Suprapubic skin (tissue), 3 donors: ENCODE measurements at regions not wholly inside any gene's neighbourhood (a gene's known extent, or its start where the extent isn't known, plus 50 kb on each side); places are given as distances from the start of the nearest gene placed in this dataset.

Experiments used
- CTCF ChIP-seq, 2 donors: fragments of 200-600 bp in 1 of 2; fragments of 450-650 bp in 1 of 2; sonication (generic) in 1 of 2; IDR thresholded peaks; one replicate each; pipeline ENCODE4 v1.5.1; 2016 to 2019; ENCODE audit warnings: antibody characterized with exemption in 2 of 2, mild to moderate bottlenecking in 1 of 2, moderate library complexity in 1 of 2
- EP300 ChIP-seq: sonication (generic); formaldehyde crosslinking; IDR thresholded peaks from one replicate; pipeline ENCODE4 v1.6.1; 2017; ENCODE audit warnings: antibody characterized with exemption
- POLR2A ChIP-seq, 2 donors: fragments of 450-650 bp; IDR thresholded peaks; one replicate each; pipeline ENCODE4 v1.6.1; 2017; ENCODE audit warnings: antibody characterized with exemption in 2 of 2, mild to moderate bottlenecking in 2 of 2, moderate library complexity in 2 of 2

- no peak for TF ChIP-seq CTCF (IDR thresholded peaks at IDR 0.05)
- TF ChIP-seq POLR2A (IDR thresholded peaks at IDR 0.05), result no peak
- no peak for TF ChIP-seq EP300
Measured at GRCh38 chr18:1244397-1245122, 339.9 kb downstream of the ADCYAP1 start.
